Neural progenitor cell (in vitro differentiated cells): ENCODE measurements at regions not wholly inside any gene's neighbourhood (a gene's known extent, or its start where the extent isn't known, plus 50 kb on each side); places are given as distances from the start of the nearest gene placed in this dataset.

Experiments used
- DNase-seq: peaks from one replicate; pipeline ENCODE4 v3.0.0-alpha.2; 2016; ENCODE audit warnings: low spot score
- H2AFZ ChIP-seq: fragments of 200-600 bp; sonication (generic); replicated peaks from 2 replicates; pipeline ENCODE4 v1.6.1; 2016; ENCODE audit warnings: antibody characterized with exemption
- H3F3A ChIP-seq: fragments of 200-600 bp; sonication (generic); 2 replicates; pipeline ENCODE4 v1.6.1; 2016; ENCODE audit warnings: antibody characterized with exemption, low read depth
- H3K27ac ChIP-seq: fragments of 200-600 bp; sonication (generic); 2 replicates; pipeline ENCODE4 v1.5.1; 2016; ENCODE audit warnings: mild to moderate bottlenecking
- H3K27me3 ChIP-seq: fragments of 200-600 bp; sonication (generic); 2 replicates; pipeline ENCODE4 v1.6.1; 2016; ENCODE audit warnings: mild to moderate bottlenecking, moderate library complexity
- H3K36me3 ChIP-seq: fragments of 200-600 bp; sonication (generic); 2 replicates; pipeline ENCODE4 v1.5.1; 2016
- H3K4me1 ChIP-seq: fragments of 200-600 bp; sonication (generic); 2 replicates; pipeline ENCODE4 v1.6.1; 2016; ENCODE audit warnings: mixed run types
- H3K4me2 ChIP-seq: fragments of 200-600 bp; sonication (generic); 2 replicates; pipeline ENCODE4 v1.6.1; 2016
- H3K4me3 ChIP-seq: fragments of 200-600 bp; sonication (generic); 2 replicates; pipeline ENCODE4 v1.5.1; 2016
- H3K79me2 ChIP-seq: fragments of 200-600 bp; sonication (generic); 2 replicates; pipeline ENCODE4 v1.6.1; 2016; ENCODE audit warnings: low read depth
- H3K9ac ChIP-seq: fragments of 200-600 bp; sonication (generic); 2 replicates; pipeline ENCODE4 v1.6.1; 2016
- H3K9me3 ChIP-seq: fragments of 200-600 bp; sonication (generic); 2 replicates; pipeline ENCODE4 v1.5.1; 2016; ENCODE audit warnings: low read depth
- H4K20me1 ChIP-seq: fragments of 200-600 bp; sonication (generic); 2 replicates; pipeline ENCODE4 v1.6.1; 2016; ENCODE audit warnings: low read depth
- H3K27ac Mint-ChIP-seq: 3 replicates; pipeline ENCODE4 v1.8.0; 2021; ENCODE audit warnings: mixed read lengths
- H3K27me3 Mint-ChIP-seq: 2 replicates; pipeline ENCODE4 v1.8.0; 2022; ENCODE audit warnings: low read depth, mild to moderate bottlenecking, inconsistent platforms, moderate library complexity, mixed read lengths; ENCODE audit not compliant: insufficient read depth
- H3K36me3 Mint-ChIP-seq: 3 replicates; pipeline ENCODE4 v1.8.0; 2021; ENCODE audit warnings: mixed read lengths
- H3K4me1 Mint-ChIP-seq: 3 replicates; pipeline ENCODE4 v1.8.0; 2021; ENCODE audit warnings: mixed read lengths
- H3K4me3 Mint-ChIP-seq: 3 replicates; pipeline ENCODE4 v1.8.0; 2021; ENCODE audit warnings: mild to moderate bottlenecking, moderate library complexity, mixed read lengths
- H3K9me3 Mint-ChIP-seq: 3 replicates; pipeline ENCODE4 v1.8.0; 2020; ENCODE audit warnings: mixed read lengths
- EZH2 ChIP-seq: fragments of 200-600 bp; sonication (generic); IDR thresholded peaks from 2 replicates; pipeline ENCODE4 v1.6.1; 2017; ENCODE audit warnings: antibody characterized with exemption, mild to moderate bottlenecking, moderate library complexity
- EZH2phosphoT487 ChIP-seq: fragments of 200-600 bp; sonication (generic); IDR thresholded peaks from 2 replicates; pipeline ENCODE4 v1.6.1; 2017; ENCODE audit warnings: antibody characterized with exemption
- TF ChIP-seq, protein P1 (sequence below): fragments of 200-600 bp; sonication (generic); IDR thresholded peaks from 2 replicates; pipeline ENCODE4 v1.5.1; 2017; ENCODE audit warnings: antibody characterized with exemption, mild to moderate bottlenecking

DNA sequence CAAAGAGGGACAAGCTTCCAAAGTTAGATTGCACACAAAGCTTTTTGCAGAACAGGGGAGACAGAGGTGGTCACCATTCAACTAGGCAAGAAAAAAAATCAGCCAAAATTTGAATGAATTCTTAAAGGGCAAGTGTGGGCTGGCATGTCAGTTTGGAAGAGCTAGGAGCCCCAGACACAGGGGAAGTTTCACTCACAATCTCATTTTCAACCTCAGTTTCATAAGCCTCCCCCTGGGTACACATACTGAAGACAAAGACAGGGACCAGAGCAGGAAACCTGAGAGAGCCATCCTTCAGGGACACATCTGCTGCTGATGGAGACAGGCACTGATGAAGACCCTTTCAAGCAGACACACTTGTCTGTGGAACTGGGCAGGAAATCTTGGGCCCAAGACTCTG, 106.3 kb upstream of the PSMD7 start:
- TF ChIP-seq EZH2phosphoT487 (no peak), EZH2 (no peak)
- TF ChIP-seq, protein P1, sequence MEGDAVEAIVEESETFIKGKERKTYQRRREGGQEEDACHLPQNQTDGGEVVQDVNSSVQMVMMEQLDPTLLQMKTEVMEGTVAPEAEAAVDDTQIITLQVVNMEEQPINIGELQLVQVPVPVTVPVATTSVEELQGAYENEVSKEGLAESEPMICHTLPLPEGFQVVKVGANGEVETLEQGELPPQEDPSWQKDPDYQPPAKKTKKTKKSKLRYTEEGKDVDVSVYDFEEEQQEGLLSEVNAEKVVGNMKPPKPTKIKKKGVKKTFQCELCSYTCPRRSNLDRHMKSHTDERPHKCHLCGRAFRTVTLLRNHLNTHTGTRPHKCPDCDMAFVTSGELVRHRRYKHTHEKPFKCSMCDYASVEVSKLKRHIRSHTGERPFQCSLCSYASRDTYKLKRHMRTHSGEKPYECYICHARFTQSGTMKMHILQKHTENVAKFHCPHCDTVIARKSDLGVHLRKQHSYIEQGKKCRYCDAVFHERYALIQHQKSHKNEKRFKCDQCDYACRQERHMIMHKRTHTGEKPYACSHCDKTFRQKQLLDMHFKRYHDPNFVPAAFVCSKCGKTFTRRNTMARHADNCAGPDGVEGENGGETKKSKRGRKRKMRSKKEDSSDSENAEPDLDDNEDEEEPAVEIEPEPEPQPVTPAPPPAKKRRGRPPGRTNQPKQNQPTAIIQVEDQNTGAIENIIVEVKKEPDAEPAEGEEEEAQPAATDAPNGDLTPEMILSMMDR: no peak
- no peak overlapping the region for H2AFZ ChIP-seq
- no peaks in the 10 kb centered on the region for H3K79me2 ChIP-seq
- no peaks in the 10 kb centered on the region for H4K20me1 ChIP-seq
- no peaks in the 10 kb centered on the region for H3K9me3 ChIP-seq
- no peak overlapping the region for H3K27ac ChIP-seq
- no peak overlapping the region for H3K9ac ChIP-seq
- no peaks in the 10 kb centered on the region for H3K9me3 Mint-ChIP-seq
- no peaks in the 10 kb centered on the region for H3K36me3 ChIP-seq
- H3K27ac Mint-ChIP-seq: no peak overlapping the region
- no peak overlapping the region for H3K4me2 ChIP-seq
- no peak overlapping the region for H3K4me3 Mint-ChIP-seq
- H3K36me3 Mint-ChIP-seq: no peaks in the 10 kb centered on the region
- no peaks in the 10 kb centered on the region for H3K4me1 Mint-ChIP-seq
- DNase-seq: no peak
- H3K4me3 ChIP-seq: no peak overlapping the region
- no peaks in the 10 kb centered on the region for H3K4me1 ChIP-seq
- H3K27me3 Mint-ChIP-seq: peaks cover 5% of the 10 kb centered on the region
- no peaks in the 10 kb centered on the region for H3F3A ChIP-seq
- H3K27me3 ChIP-seq: no peaks in the 10 kb centered on the region

DNA sequence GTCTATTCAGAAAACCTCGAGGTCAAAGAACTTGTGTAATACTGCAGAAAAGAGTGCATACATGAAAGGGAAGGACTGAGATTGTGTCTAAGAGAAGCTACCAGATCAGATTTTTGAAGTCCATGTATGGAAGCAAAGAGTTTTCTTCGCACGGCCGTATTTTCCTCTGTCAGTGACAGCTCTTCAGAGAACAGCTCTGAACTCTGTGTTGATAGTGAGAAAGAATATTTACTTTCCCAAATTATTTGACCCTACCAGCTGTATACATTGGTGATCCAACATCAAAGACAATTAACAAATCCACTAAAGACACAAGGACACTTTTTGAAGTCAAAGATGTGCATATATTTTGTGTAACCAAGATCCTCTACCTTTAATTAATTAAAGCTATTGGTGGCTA, 107.8 kb upstream of the PSMD7 start:
- Histone ChIP-seq H3K4me2 (no peak overlapping the region), H3K4me3 (no peak overlapping the region), H3K9me3 (no peaks in the 10 kb centered on the region), H3K9ac (no peak overlapping the region), H3K27me3 (no peaks in the 10 kb centered on the region), H3F3A (no peaks in the 10 kb centered on the region), H3K4me1 (no peaks in the 10 kb centered on the region), H3K36me3 (no peaks in the 10 kb centered on the region), H4K20me1 (no peaks in the 10 kb centered on the region), H3K79me2 (no peaks in the 10 kb centered on the region), H3K27ac (no peak overlapping the region), H2AFZ (no peak overlapping the region)
- Mint-ChIP-seq H3K9me3 (no peaks in the 10 kb centered on the region), H3K36me3 (no peaks in the 10 kb centered on the region), H3K4me1 (no peaks in the 10 kb centered on the region), H3K27me3 (peaks cover 4% of the 10 kb centered on the region), H3K27ac (no peak overlapping the region), H3K4me3 (no peak overlapping the region)
- TF ChIP-seq, protein P1: no peak
- TF ChIP-seq EZH2phosphoT487 (no peak), EZH2 (no peak)
- no peak for DNase-seq

DNA sequence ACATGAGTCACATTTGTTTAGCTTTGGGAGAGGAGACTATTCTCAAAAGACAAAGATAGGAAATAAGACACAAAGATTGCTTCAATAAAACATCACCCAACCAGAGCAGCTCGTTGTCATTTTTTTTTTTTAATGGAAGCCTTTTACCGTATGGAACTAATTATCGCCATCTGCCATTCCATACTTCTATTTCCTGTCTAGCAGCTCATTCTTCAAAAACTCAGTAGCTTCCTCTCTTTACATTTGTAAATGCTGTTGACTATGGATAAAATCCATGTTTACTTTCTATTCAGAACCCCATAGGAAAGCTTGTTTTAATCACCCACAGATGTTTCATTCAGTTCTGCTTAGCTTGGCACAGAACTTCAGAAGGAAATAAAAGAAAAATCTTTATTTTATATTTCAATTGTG, 110.0 kb upstream of the PSMD7 start:
- no peak overlapping the region for H3K27ac Mint-ChIP-seq
- no peaks in the 10 kb centered on the region for H3F3A ChIP-seq
- no peaks in the 10 kb centered on the region for H3K36me3 ChIP-seq
- no peak overlapping the region for H2AFZ ChIP-seq
- no peaks in the 10 kb centered on the region for H3K9me3 ChIP-seq
- no peak overlapping the region for H3K9ac ChIP-seq
- no peak overlapping the region for H3K4me3 Mint-ChIP-seq
- no peaks in the 10 kb centered on the region for H3K79me2 ChIP-seq
- no peaks in the 10 kb centered on the region for H3K4me1 Mint-ChIP-seq
- no peaks in the 10 kb centered on the region for H3K36me3 Mint-ChIP-seq
- H3K27me3 ChIP-seq: no peaks in the 10 kb centered on the region
- DNase-seq: no peak
- no peaks in the 10 kb centered on the region for H3K4me1 ChIP-seq
- H3K27ac ChIP-seq: no peak overlapping the region
- TF ChIP-seq EZH2phosphoT487: no peak
- TF ChIP-seq, protein P1: no peak
- TF ChIP-seq EZH2: no peak
- H3K27me3 Mint-ChIP-seq: peaks cover 6% of the 10 kb centered on the region
- H3K4me2 ChIP-seq: no peak overlapping the region
- no peaks in the 10 kb centered on the region for H4K20me1 ChIP-seq
- peaks cover 2% of the 10 kb centered on the region for H3K9me3 Mint-ChIP-seq
- H3K4me3 ChIP-seq: no peak overlapping the region

DNA sequence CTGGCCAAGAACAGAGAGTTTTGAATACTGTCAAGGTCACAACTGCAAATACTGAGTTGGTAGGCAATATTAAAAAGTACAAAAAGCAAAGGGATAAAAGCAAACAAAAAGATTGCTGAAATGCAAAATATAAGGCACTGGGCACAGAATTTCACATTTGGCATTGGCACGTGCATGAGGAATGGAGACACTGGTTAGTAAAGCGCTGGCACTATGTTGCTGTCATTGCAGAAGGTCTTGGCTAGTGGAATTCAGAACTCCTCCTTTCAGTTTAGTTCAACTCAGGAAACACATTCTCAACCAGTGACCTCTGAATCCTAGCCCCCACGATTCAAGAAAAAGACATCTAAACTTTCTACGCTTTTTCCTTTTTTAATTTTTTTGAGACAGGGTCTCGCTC, 111.8 kb upstream of the PSMD7 start:
- H2AFZ ChIP-seq: no peak overlapping the region
- no peaks in the 10 kb centered on the region for H3K36me3 ChIP-seq
- no peaks in the 10 kb centered on the region for H3K4me1 Mint-ChIP-seq
- no peak for DNase-seq
- H3F3A ChIP-seq: no peaks in the 10 kb centered on the region
- H3K79me2 ChIP-seq: no peaks in the 10 kb centered on the region
- H3K4me2 ChIP-seq: no peak overlapping the region
- H3K4me3 Mint-ChIP-seq: no peak overlapping the region
- H4K20me1 ChIP-seq: no peaks in the 10 kb centered on the region
- no peaks in the 10 kb centered on the region for H3K9me3 ChIP-seq
- no peak overlapping the region for H3K27ac Mint-ChIP-seq
- TF ChIP-seq EZH2phosphoT487: no peak
- no peak for TF ChIP-seq EZH2
- TF ChIP-seq, protein P1: no peak
- peaks cover 2% of the 10 kb centered on the region for H3K27me3 Mint-ChIP-seq
- H3K4me1 ChIP-seq: no peaks in the 10 kb centered on the region
- no peak overlapping the region for H3K27ac ChIP-seq
- no peak overlapping the region for H3K9ac ChIP-seq
- peaks cover 10% of the 10 kb centered on the region for H3K9me3 Mint-ChIP-seq
- H3K36me3 Mint-ChIP-seq: no peaks in the 10 kb centered on the region
- H3K4me3 ChIP-seq: no peak overlapping the region
- no peaks in the 10 kb centered on the region for H3K27me3 ChIP-seq
